Stimulated activated CD4-positive, alpha-beta T cell treated with anti-CD3 and anti-CD28 coated beads, Interleukin-12 subunit alpha, Interleukin-12 subunit beta, amount 100 ng/mL, for 24 hours (primary cell): ENCODE measurements at regions not wholly inside any gene's neighbourhood (a gene's known extent, or its start where the extent isn't known, plus 50 kb on each side); places are given as distances from the start of the nearest gene placed in this dataset.
A peak's percentile ranks its signal among the peaks of the same experiment; 100 is the strongest.
"Not testable (repeated sequence)": the region's sequence is repeated elsewhere in the genome, so short reads cannot be mapped to it uniquely, and the experiment has no call there.

Source experiments
- DNase-seq, 2 experiments: peaks; one replicate each; pipeline ENCODE4 v3.0.0-alpha.2; 2020; ENCODE audit warnings: low read depth in 2 of 2

- DNase-seq = not testable (repeated sequence)
Measured at GRCh38 chrY:11156100-11156499, 1544.9 kb upstream of the USP9Y start.

- DNase-seq = not testable (repeated sequence)
Measured at GRCh38 chrY:11156846-11157245, 1544.2 kb upstream of the USP9Y start.

GRCh38 chrY:11177033-11177432 is 1524.0 kb upstream of the USP9Y start:
- DNase-seq = not testable (repeated sequence)

GRCh38 chrY:11201133-11201532 is 1499.9 kb upstream of the USP9Y start:
- not testable (repeated sequence) for DNase-seq

GRCh38 chrY:11214851-11215250 is 1486.2 kb upstream of the USP9Y start:
- peak in 1 of 2 experiments; percentile 0 for DNase-seq
